ENCODE measurements at regions not wholly inside any gene's neighbourhood (a gene's known extent, or its start where the extent isn't known, plus 50 kb on each side); places are given as distances from the start of the nearest gene placed in this dataset.
"Not testable (repeated sequence)": the region's sequence is repeated elsewhere in the genome, so short reads cannot be mapped to it uniquely, and the experiment has no call there.

DNA sequence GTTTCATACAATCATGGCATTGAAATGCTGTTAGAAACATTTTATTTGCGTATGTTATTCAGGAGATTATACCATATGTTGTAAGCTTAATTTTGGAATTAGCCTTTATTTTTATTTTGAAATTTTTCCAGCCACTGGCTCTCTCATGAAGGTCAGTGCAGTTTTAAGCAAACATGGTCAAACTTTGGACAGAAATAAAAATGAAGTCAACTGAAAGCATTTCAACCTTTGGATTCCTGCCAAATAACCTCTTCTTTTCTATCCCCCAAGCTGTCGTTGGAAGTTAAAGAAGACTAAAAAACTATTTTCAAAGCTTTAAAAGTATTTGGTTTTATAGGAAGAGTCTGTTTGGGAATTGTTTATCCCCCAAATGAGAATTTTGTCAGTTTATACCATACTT, 846.6 kb downstream of the MCTP2 start:
- Histone ChIP-seq H3K9me3 (ENCODE audit: low read length) (no peaks in the 10 kb centered on the region), H3K9me2 (ENCODE audit: low read depth, low read length) (no peaks in the 10 kb centered on the region), H3K4me1 (ENCODE audit: insufficient read depth, low read length, severe bottlenecking) (no peaks in the 10 kb centered on the region), H3K4me2 (ENCODE audit: low read length) (no peak overlapping the region), H3K27ac (ENCODE audit: low read depth, low read length, poor library complexity, severe bottlenecking) (no peak overlapping the region), H3F3A (ENCODE audit: insufficient read depth, low read length) (no peaks in the 10 kb centered on the region), H2AFZ (ENCODE audit: low read length) (no peak overlapping the region), H3K9ac (ENCODE audit: low read length) (no peak overlapping the region), H3K27me3 (ENCODE audit: insufficient read depth, low read length) (no peaks in the 10 kb centered on the region), H3K4me3 (ENCODE audit: low read depth, low read length, poor library complexity, severe bottlenecking) (no peak overlapping the region), H3K36me3 (ENCODE audit: insufficient read depth, low read length) (no peaks in the 10 kb centered on the region), H3K79me2 (ENCODE audit: insufficient read depth, low read length) (no peaks in the 10 kb centered on the region), H4K20me1 (ENCODE audit: insufficient read depth, low read length) (no peaks in the 10 kb centered on the region)
- TF ChIP-seq EZH2 (IDR thresholded peaks at IDR 0.05; ENCODE audit: borderline replicate concordance, low read length), result no peak
- TF ChIP-seq, protein P1, sequence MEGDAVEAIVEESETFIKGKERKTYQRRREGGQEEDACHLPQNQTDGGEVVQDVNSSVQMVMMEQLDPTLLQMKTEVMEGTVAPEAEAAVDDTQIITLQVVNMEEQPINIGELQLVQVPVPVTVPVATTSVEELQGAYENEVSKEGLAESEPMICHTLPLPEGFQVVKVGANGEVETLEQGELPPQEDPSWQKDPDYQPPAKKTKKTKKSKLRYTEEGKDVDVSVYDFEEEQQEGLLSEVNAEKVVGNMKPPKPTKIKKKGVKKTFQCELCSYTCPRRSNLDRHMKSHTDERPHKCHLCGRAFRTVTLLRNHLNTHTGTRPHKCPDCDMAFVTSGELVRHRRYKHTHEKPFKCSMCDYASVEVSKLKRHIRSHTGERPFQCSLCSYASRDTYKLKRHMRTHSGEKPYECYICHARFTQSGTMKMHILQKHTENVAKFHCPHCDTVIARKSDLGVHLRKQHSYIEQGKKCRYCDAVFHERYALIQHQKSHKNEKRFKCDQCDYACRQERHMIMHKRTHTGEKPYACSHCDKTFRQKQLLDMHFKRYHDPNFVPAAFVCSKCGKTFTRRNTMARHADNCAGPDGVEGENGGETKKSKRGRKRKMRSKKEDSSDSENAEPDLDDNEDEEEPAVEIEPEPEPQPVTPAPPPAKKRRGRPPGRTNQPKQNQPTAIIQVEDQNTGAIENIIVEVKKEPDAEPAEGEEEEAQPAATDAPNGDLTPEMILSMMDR (IDR thresholded peaks at IDR 0.05; ENCODE audit: low read length), result no peak

DNA sequence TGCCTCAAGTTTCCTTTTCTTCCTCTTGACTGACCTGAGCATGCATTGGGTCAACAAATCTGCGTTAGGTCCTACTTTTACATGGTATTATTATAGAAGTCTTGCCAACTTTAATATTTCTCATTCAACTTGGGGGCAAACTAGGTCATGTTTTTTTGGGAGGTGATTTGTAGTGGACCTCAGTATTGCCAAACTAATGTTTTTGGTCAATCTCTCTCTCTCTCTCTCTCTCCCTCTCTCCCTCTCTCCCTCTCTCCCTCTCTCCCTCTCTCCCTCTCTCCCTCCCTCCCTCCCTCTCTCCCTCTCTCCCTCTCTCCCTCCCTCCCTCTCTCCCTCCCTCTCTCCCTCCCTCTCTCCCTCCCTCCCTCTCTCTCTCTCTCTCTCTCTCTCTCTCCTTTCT, 848.9 kb downstream of the MCTP2 start:
- not testable (repeated sequence) for H3F3A ChIP-seq (ENCODE audit: insufficient read depth, low read length); H2AFZ ChIP-seq (ENCODE audit: low read length); H3K9me3 ChIP-seq (ENCODE audit: low read length); H3K4me3 ChIP-seq (ENCODE audit: low read depth, low read length, poor library complexity, severe bottlenecking); H3K4me2 ChIP-seq (ENCODE audit: low read length); H3K79me2 ChIP-seq (ENCODE audit: insufficient read depth, low read length); H3K9me2 ChIP-seq (ENCODE audit: low read depth, low read length); H3K36me3 ChIP-seq (ENCODE audit: insufficient read depth, low read length); H3K27ac ChIP-seq (ENCODE audit: low read depth, low read length, poor library complexity, severe bottlenecking); H3K4me1 ChIP-seq (ENCODE audit: insufficient read depth, low read length, severe bottlenecking); H4K20me1 ChIP-seq (ENCODE audit: insufficient read depth, low read length); H3K27me3 ChIP-seq (ENCODE audit: insufficient read depth, low read length); H3K9ac ChIP-seq (ENCODE audit: low read length)

DNA sequence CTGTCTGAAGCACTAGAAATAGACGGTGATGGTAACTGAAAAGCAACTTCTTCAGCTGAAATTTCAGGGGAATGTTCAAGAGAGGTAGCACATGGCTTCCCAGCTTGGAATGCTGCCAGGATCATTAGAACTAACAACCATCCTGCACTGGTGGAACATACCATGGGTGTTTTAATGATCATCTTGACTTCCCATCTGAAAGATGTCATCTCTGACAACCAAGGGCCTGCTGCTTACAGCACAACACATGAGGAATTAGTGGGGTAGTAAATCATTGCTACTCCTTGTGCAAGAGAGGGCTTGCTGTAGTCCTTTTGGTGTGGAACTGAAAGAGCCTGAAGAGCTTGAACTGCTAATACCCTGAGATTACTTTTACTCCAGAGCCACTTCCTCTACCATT, 853.7 kb downstream of the MCTP2 start:
- no peaks in the 10 kb centered on the region for H4K20me1 ChIP-seq (ENCODE audit: insufficient read depth, low read length)
- no peaks in the 10 kb centered on the region for H3K36me3 ChIP-seq (ENCODE audit: insufficient read depth, low read length)
- no peaks in the 10 kb centered on the region for H3K4me1 ChIP-seq (ENCODE audit: insufficient read depth, low read length, severe bottlenecking)
- no peaks in the 10 kb centered on the region for H3K9me2 ChIP-seq (ENCODE audit: low read depth, low read length)
- H3K4me2 ChIP-seq (ENCODE audit: low read length), result no peak overlapping the region
- no peaks in the 10 kb centered on the region for H3K79me2 ChIP-seq (ENCODE audit: insufficient read depth, low read length)
- H3K27me3 ChIP-seq (ENCODE audit: insufficient read depth, low read length), result no peaks in the 10 kb centered on the region
- H3F3A ChIP-seq (ENCODE audit: insufficient read depth, low read length), result no peaks in the 10 kb centered on the region
- no peak overlapping the region for H3K27ac ChIP-seq (ENCODE audit: low read depth, low read length, poor library complexity, severe bottlenecking)
- H3K4me3 ChIP-seq (ENCODE audit: low read depth, low read length, poor library complexity, severe bottlenecking), result no peak overlapping the region
- no peak for TF ChIP-seq EZH2 (IDR thresholded peaks at IDR 0.05; ENCODE audit: borderline replicate concordance, low read length)
- TF ChIP-seq, protein P1 (IDR thresholded peaks at IDR 0.05; ENCODE audit: low read length), result no peak
- no peak overlapping the region for H3K9ac ChIP-seq (ENCODE audit: low read length)
- no peak overlapping the region for H2AFZ ChIP-seq (ENCODE audit: low read length)
- H3K9me3 ChIP-seq (ENCODE audit: low read length), result no peaks in the 10 kb centered on the region

DNA sequence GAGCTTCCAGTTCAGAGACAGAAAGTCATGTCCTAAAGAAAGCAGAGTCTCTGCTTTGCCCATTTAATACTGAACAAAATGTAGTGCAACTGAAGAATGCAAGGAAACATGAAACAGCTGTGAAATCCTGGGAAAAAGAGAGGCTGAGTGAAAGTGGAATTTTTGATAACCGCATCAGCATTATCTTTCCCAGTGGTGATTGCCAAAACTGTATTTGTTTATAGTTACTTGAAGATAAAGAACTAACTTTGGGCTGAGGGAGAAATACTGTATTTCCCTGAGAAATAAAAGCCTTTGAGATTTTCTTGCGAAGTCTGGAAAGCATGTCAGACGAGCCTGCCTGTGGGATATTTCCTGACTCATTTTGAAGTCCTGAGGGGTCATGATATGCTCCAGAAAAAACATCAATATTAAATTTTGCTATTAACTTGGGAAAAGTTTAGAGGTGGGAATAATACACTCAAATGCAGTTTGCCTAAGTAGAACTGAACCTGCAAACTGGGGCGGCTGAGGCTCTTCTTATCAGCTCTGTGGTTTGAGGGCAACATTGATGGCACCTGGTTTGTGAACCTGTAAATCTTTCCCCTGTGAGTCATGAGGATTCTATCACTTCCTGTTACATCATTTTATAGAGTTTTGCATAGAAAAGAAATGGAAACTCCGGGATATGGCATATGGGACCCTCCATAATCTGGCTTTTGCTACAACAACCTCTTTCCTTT, 855.3 kb downstream of the MCTP2 start:
- no peak overlapping the region for H2AFZ ChIP-seq (ENCODE audit: low read length)
- H3K4me2 ChIP-seq (ENCODE audit: low read length), result no peak overlapping the region

More for the DNA sequence above, 855.3 kb downstream of the MCTP2 start:
- Histone ChIP-seq H3K36me3 (ENCODE audit: insufficient read depth, low read length) (no peaks in the 10 kb centered on the region), H3K79me2 (ENCODE audit: insufficient read depth, low read length) (no peaks in the 10 kb centered on the region), H3K4me1 (ENCODE audit: insufficient read depth, low read length, severe bottlenecking) (no peaks in the 10 kb centered on the region), H3K4me3 (ENCODE audit: low read depth, low read length, poor library complexity, severe bottlenecking) (no peak overlapping the region), H3K27me3 (ENCODE audit: insufficient read depth, low read length) (no peaks in the 10 kb centered on the region), H3F3A (ENCODE audit: insufficient read depth, low read length) (no peaks in the 10 kb centered on the region), H3K27ac (ENCODE audit: low read depth, low read length, poor library complexity, severe bottlenecking) (no peak overlapping the region), H3K9me2 (ENCODE audit: low read depth, low read length) (no peaks in the 10 kb centered on the region), H3K9ac (ENCODE audit: low read length) (no peak overlapping the region), H4K20me1 (ENCODE audit: insufficient read depth, low read length) (no peaks in the 10 kb centered on the region), H3K9me3 (ENCODE audit: low read length) (no peaks in the 10 kb centered on the region)
- TF ChIP-seq, protein P1 (IDR thresholded peaks at IDR 0.05; ENCODE audit: low read length), result no peak
- no peak for TF ChIP-seq EZH2 (IDR thresholded peaks at IDR 0.05; ENCODE audit: borderline replicate concordance, low read length)
